WTC11 (cell line): ENCODE measurements at regions not wholly inside any gene's neighbourhood (a gene's known extent, or its start where the extent isn't known, plus 50 kb on each side); places are given as distances from the start of the nearest gene placed in this dataset.

Experiments used
- ATAC-seq: fragments of 200-7000 bp; cut with Tn5 transposase; 2 replicates; pipeline ENCODE4 v1.10.0; 2021; ENCODE audit warnings: mild to moderate bottlenecking, moderate library complexity
- CTCF ChIA-PET: fragments of 300-600 bp; sonication (Branson Sonifier 250); formaldehyde crosslinking; loops from one replicate; lab custom pipeline; 2021; ENCODE audit warnings: antibody characterized with exemption; lab: Charles Lee
- POLR2A ChIA-PET: fragments of 350-600 bp; sonication (Branson Sonifier 250); formaldehyde crosslinking; loops from one replicate; lab custom pipeline; 2021; ENCODE audit warnings: antibody characterized with exemption; lab: Charles Lee
- DNase-seq: peaks from one replicate; pipeline ENCODE4 v3.0.0; 2021; ENCODE audit warnings: low spot score
- H3K27ac Mint-ChIP-seq: 2 replicates; pipeline ENCODE4 v1.8.0; 2021; ENCODE audit warnings: mixed read lengths
- H3K27me3 Mint-ChIP-seq: 2 replicates; pipeline ENCODE4 v1.8.0; 2021; ENCODE audit warnings: low read depth, mild to moderate bottlenecking, moderate library complexity, mixed read lengths
- H3K36me3 Mint-ChIP-seq: 2 replicates; pipeline ENCODE4 v1.8.0; 2021; ENCODE audit warnings: mixed read lengths
- H3K4me1 Mint-ChIP-seq: 2 replicates; pipeline ENCODE4 v1.8.0; 2022; ENCODE audit warnings: mixed read lengths
- H3K4me3 Mint-ChIP-seq: 2 replicates; pipeline ENCODE4 v1.8.0; 2021; ENCODE audit warnings: mild to moderate bottlenecking, moderate library complexity, mixed read lengths
- H3K9me3 Mint-ChIP-seq: 2 replicates; pipeline ENCODE4 v1.8.0; 2021; ENCODE audit warnings: mixed read lengths
- AFF4 ChIP-seq: sonication (generic); formaldehyde crosslinking; IDR thresholded peaks from 2 replicates; pipeline ENCODE4 v1.8.1; 2023; ENCODE audit warnings: mild to moderate bottlenecking, missing genetic modification reagents, borderline replicate concordance
- CDX4 ChIP-seq: fragments of 250-450 bp; sonication (Bioruptor Pico); IDR thresholded peaks from 2 replicates; pipeline ENCODE4 v1.9.0; 2021; ENCODE audit warnings: moderate library complexity, mild to moderate bottlenecking, inconsistent platforms, borderline replicate concordance
- E2F5 ChIP-seq: sonication (generic); formaldehyde crosslinking; IDR thresholded peaks from 2 replicates; pipeline ENCODE4 v1.8.1; 2022; ENCODE audit warnings: mild to moderate bottlenecking, moderate library complexity, missing genetic modification reagents
- ELF4 ChIP-seq: sonication (generic); formaldehyde crosslinking; IDR thresholded peaks from 2 replicates; pipeline ENCODE4 v1.8.1; 2022; ENCODE audit warnings: low read depth, mild to moderate bottlenecking, moderate library complexity, missing genetic modification reagents
- ESRRA ChIP-seq: sonication (generic); formaldehyde crosslinking; IDR thresholded peaks from 2 replicates; pipeline ENCODE4 v1.8.1; 2022; ENCODE audit warnings: mild to moderate bottlenecking, missing genetic modification reagents, borderline replicate concordance
- GABPB1 ChIP-seq: sonication (generic); formaldehyde crosslinking; IDR thresholded peaks from 2 replicates; pipeline ENCODE4 v1.8.1; 2023; ENCODE audit warnings: mild to moderate bottlenecking, missing genetic modification reagents
- HMGA2 ChIP-seq: fragments of 250-450 bp; sonication (Bioruptor Pico); IDR thresholded peaks from 2 replicates; pipeline ENCODE4 v1.4.0; 2021; ENCODE audit warnings: mild to moderate bottlenecking, moderate library complexity
- IRF2 ChIP-seq: sonication (generic); formaldehyde crosslinking; IDR thresholded peaks from 2 replicates; pipeline ENCODE4 v1.8.0; 2022; ENCODE audit warnings: low read depth, missing genetic modification reagents, borderline replicate concordance
- JAZF1 ChIP-seq: fragments of 250-450 bp; sonication (Bioruptor Pico); IDR thresholded peaks from 2 replicates; pipeline ENCODE4 v1.9.0; 2021; ENCODE audit warnings: moderate library complexity, mild to moderate bottlenecking, inconsistent platforms
- MXD4 ChIP-seq: fragments of 250-450 bp; sonication (Bioruptor Pico); IDR thresholded peaks from 2 replicates; pipeline ENCODE4 v1.8.0; 2021; ENCODE audit warnings: mild to moderate bottlenecking, moderate library complexity, borderline replicate concordance
- MYBL2 ChIP-seq: sonication (generic); formaldehyde crosslinking; IDR thresholded peaks from 2 replicates; pipeline ENCODE4 v1.8.1; 2023; ENCODE audit warnings: mild to moderate bottlenecking, moderate library complexity, missing genetic modification reagents
- NFE2L1 ChIP-seq: sonication (generic); formaldehyde crosslinking; IDR thresholded peaks from 2 replicates; pipeline ENCODE4 v1.8.1; 2023; ENCODE audit warnings: missing genetic modification reagents
- NR2C2 ChIP-seq: sonication (generic); formaldehyde crosslinking; IDR thresholded peaks from 2 replicates; pipeline ENCODE4 v1.8.0; 2022; ENCODE audit warnings: mild to moderate bottlenecking, missing genetic modification reagents
- OVOL2 ChIP-seq: fragments of 250-450 bp; sonication (Bioruptor Pico); IDR thresholded peaks from 2 replicates; pipeline ENCODE4 v1.9.0; 2021; ENCODE audit warnings: mild to moderate bottlenecking, borderline replicate concordance
- RORB ChIP-seq: fragments of 250-450 bp; sonication (Bioruptor Pico); IDR thresholded peaks from 2 replicates; pipeline ENCODE4 v1.9.0; 2021; ENCODE audit warnings: mild to moderate bottlenecking
- SMAD4 ChIP-seq: sonication (generic); formaldehyde crosslinking; IDR thresholded peaks from 2 replicates; pipeline ENCODE4 v1.8.0; 2022; ENCODE audit warnings: mild to moderate bottlenecking, missing genetic modification reagents
- STAT6 ChIP-seq: sonication (generic); formaldehyde crosslinking; conservative IDR thresholded peaks from 2 replicates; pipeline ENCODE4 v1.8.1; 2023; ENCODE audit warnings: mild to moderate bottlenecking, low read depth, missing genetic modification reagents, moderate library complexity
- ZNF121 ChIP-seq: sonication (generic); formaldehyde crosslinking; IDR thresholded peaks from 2 replicates; pipeline ENCODE4 v1.8.0; 2023; ENCODE audit warnings: missing genetic modification reagents
- ZNF263 ChIP-seq: sonication (generic); formaldehyde crosslinking; IDR thresholded peaks from 2 replicates; pipeline ENCODE4 v1.8.1; 2022; ENCODE audit warnings: low read depth, mild to moderate bottlenecking, moderate library complexity, missing genetic modification reagents
- ZNF317 ChIP-seq: sonication (generic); formaldehyde crosslinking; IDR thresholded peaks from 2 replicates; pipeline ENCODE4 v1.8.1; 2023; ENCODE audit warnings: low read depth, mild to moderate bottlenecking, moderate library complexity, missing genetic modification reagents, borderline replicate concordance
- TF ChIP-seq, protein P1 (sequence below): sonication (generic); formaldehyde crosslinking; conservative IDR thresholded peaks from 2 replicates; pipeline ENCODE4 v1.8.1; 2022; ENCODE audit warnings: mild to moderate bottlenecking, missing genetic modification reagents
- TF ChIP-seq, protein P2 (sequence below): sonication (generic); formaldehyde crosslinking; IDR thresholded peaks from 2 replicates; pipeline ENCODE4 v1.8.1; 2022; ENCODE audit warnings: mild to moderate bottlenecking, missing genetic modification reagents, moderate library complexity, borderline replicate concordance
- TF ChIP-seq, protein P3 (sequence below): sonication (generic); formaldehyde crosslinking; IDR thresholded peaks from 2 replicates; pipeline ENCODE4 v1.8.0; 2022; ENCODE audit warnings: mild to moderate bottlenecking, missing genetic modification reagents
- TF ChIP-seq, protein P4 (sequence below): fragments of 250-450 bp; sonication (Bioruptor Pico); IDR thresholded peaks from 2 replicates; pipeline ENCODE4 v2.1.2; 2022; ENCODE audit warnings: mild to moderate bottlenecking, moderate library complexity

DNA sequence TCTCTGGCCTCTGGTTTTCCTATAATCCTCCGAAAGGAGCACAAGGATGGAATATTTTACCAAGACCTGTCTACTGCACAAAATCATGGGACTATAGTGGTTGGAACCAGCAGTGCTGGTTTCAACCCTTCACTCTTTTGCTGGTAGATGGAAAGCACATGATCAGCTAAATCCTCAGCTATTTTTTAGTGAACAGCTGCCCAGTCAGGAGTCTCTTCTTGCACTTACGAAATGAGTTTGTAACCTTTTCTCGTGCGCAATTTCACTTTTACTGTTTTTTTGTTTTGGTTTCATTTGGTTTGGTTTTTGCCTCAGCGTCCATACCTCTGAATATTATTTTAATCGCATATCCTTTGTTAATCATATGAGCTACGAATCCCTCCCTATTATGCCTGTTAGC lies 418.5 kb upstream of the CPEB2 start (continued):
- TF ChIP-seq E2F5 (CRISPR knock-in tag) (no peak), ELF4 (no peak), ZNF121 (CRISPR knock-in tag) (no peak), RORB (no peak), GABPB1 (no peak), MXD4 (no peak), NFE2L1 (CRISPR knock-in tag) (no peak), MYBL2 (CRISPR knock-in tag) (no peak), SMAD4 (CRISPR knock-in tag) (no peak)
- TF ChIP-seq, protein P1, sequence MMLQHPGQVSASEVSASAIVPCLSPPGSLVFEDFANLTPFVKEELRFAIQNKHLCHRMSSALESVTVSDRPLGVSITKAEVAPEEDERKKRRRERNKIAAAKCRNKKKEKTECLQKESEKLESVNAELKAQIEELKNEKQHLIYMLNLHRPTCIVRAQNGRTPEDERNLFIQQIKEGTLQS (CRISPR knock-in tag): no peak

DNA sequence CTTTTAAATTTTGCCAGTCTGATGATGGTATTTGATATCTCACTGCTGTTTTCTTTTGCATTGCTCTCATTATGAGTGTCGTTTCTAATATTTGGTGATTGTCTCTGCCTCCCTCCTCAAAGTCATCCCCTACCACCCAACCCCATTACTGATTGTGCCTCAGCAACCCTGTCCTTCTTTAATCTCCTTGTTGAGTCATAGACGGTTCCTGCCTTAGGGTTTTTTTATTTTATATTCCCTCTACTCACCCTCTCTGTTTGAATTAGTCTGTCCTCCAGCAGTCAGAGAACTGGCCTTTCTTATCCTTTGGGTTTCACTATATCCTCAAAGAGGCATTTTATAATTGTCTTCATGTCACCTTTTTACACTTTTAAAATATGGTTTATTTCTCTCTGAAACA lies 409.3 kb upstream of the CPEB2 start:
- TF ChIP-seq ZNF263 (CRISPR knock-in tag) (no peak), STAT6 (CRISPR knock-in tag) (no peak), AFF4 (CRISPR knock-in tag) (no peak), IRF2 (CRISPR knock-in tag) (no peak), ZNF317 (CRISPR knock-in tag) (no peak), ELF4 (no peak), JAZF1 (no peak), ESRRA (no peak), NR2C2 (CRISPR knock-in tag) (no peak), CDX4 (CRISPR knock-in tag) (no peak), OVOL2 (CRISPR knock-in tag) (no peak), HMGA2 (CRISPR knock-in tag) (no peak)
- TF ChIP-seq, protein P2, sequence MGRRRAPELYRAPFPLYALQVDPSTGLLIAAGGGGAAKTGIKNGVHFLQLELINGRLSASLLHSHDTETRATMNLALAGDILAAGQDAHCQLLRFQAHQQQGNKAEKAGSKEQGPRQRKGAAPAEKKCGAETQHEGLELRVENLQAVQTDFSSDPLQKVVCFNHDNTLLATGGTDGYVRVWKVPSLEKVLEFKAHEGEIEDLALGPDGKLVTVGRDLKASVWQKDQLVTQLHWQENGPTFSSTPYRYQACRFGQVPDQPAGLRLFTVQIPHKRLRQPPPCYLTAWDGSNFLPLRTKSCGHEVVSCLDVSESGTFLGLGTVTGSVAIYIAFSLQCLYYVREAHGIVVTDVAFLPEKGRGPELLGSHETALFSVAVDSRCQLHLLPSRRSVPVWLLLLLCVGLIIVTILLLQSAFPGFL (CRISPR knock-in tag): no peak
- TF ChIP-seq, protein P1 (CRISPR knock-in tag): no peak
- TF ChIP-seq, protein P3, sequence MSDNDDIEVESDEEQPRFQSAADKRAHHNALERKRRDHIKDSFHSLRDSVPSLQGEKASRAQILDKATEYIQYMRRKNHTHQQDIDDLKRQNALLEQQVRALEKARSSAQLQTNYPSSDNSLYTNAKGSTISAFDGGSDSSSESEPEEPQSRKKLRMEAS: no peak
- TF ChIP-seq, protein P4, sequence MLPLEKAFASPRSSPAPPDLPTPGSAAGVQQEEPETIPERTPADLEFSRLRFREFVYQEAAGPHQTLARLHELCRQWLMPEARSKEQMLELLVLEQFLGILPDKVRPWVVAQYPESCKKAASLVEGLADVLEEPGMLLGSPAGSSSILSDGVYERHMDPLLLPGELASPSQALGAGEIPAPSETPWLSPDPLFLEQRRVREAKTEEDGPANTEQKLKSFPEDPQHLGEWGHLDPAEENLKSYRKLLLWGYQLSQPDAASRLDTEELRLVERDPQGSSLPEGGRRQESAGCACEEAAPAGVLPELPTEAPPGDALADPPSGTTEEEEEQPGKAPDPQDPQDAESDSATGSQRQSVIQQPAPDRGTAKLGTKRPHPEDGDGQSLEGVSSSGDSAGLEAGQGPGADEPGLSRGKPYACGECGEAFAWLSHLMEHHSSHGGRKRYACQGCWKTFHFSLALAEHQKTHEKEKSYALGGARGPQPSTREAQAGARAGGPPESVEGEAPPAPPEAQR: no peak
- Mint-ChIP-seq H3K4me1 (peaks cover 3% of the 10 kb centered on the region; the same call in 1 of the 2 replicates), H3K9me3 (no peaks in the 10 kb centered on the region), H3K27ac (no peak overlapping the region), H3K36me3 (no peaks in the 10 kb centered on the region), H3K4me3 (no peak overlapping the region), H3K27me3 (no peaks in the 10 kb centered on the region)
- ChIA-PET POLR2A (no interaction called here), CTCF (no interaction called here)
- no peak for ATAC-seq
- DNase-seq: no peak
